K562 (cell line): ENCODE measurements at regions not wholly inside any gene's neighbourhood (a gene's known extent, or its start where the extent isn't known, plus 50 kb on each side); places are given as distances from the start of the nearest gene placed in this dataset.

Experiments used
- ATAC-seq: fragments of 200-7000 bp; cut with Tn5 transposase; 3 replicates; pipeline ENCODE4 v1.9.1; 2020; ENCODE audit warnings: moderate library complexity
- BruUV-seq: library from RNA; stranded (reverse); fragments of 400-500 nt; replicated peaks from 2 replicates; lab custom pipeline; 2021; lab: Mats Ljungman, UMichigan
- CTCF ChIA-PET: fragments of 300-600 bp; formaldehyde crosslinking; extraction: SDS; loops from one replicate; lab custom pipeline; 2021; ENCODE audit warnings: low intra/inter-chr PET ratio; lab: Yijun Ruan, JAX
- POLR2A ChIA-PET: fragments of 300-600, 350-650 bp; sonication (Branson Sonifier 250); formaldehyde crosslinking; extraction: SDS; loops from one replicate; lab custom pipeline; 2021; ENCODE audit warnings: antibody characterized with exemption, inconsistent platforms; lab: Yijun Ruan, JAX
- DNase-seq, 4 experiments: peaks; one replicate each; pipeline versions ENCODE4 v3.0.0 to v3.0.0-alpha.2; 2011 to 2018; ENCODE audit warnings: low spot score in 3 of 4, mixed read lengths in 3 of 4; ENCODE audit errors: extremely low read depth in 1 of 4
- FAIRE-seq: peaks from 2 replicates; lab custom pipeline; 2011; peaks lifted over from hg19 to GRCh38; lab: Jason Lieb, UNC
- H2AFZ ChIP-seq: 2 replicates; pipeline ENCODE4 v1.6.0; 2011; ENCODE audit warnings: low read depth, low read length, control low read depth, inconsistent platforms
- H3K27ac ChIP-seq: fragments of 200-600 bp; 3 replicates; pipeline ENCODE4 v1.8.0; 2011; ENCODE audit warnings: low read depth, mild to moderate bottlenecking, control low read depth, inconsistent platforms, low read length, moderate library complexity, mixed read lengths; ENCODE audit errors: extremely low read depth
- H3K27me3 ChIP-seq, 2 experiments: fragments of 300-600 bp in 1 of 2; 2 replicates in 1 of 2; 3 replicates in 1 of 2; pipeline versions ENCODE4 v1.6.0 to v1.8.0; 2011; ENCODE audit warnings: inconsistent platforms in 2 of 2, low read length in 2 of 2, mild to moderate bottlenecking in 1 of 2, mixed read lengths in 1 of 2, moderate library complexity in 1 of 2; ENCODE audit not compliant: control insufficient read depth in 2 of 2, insufficient read depth in 2 of 2
- H3K36me3 ChIP-seq: fragments of 300-600 bp; 3 replicates; pipeline ENCODE4 v1.8.0; 2011; ENCODE audit warnings: mild to moderate bottlenecking, low read length, inconsistent platforms; ENCODE audit not compliant: control insufficient read depth, insufficient read depth
- H3K4me1 ChIP-seq, 2 experiments: fragments of 200-600 bp in 1 of 2; replicated peaks in 1 of 2; 2 replicates in 1 of 2; 3 replicates in 1 of 2; pipeline versions ENCODE4 v1.5.1 to v1.8.0; 2011; ENCODE audit warnings: inconsistent platforms in 2 of 2, low read length in 2 of 2, mild to moderate bottlenecking in 1 of 2, mixed read lengths in 1 of 2, moderate library complexity in 1 of 2; ENCODE audit not compliant: control insufficient read depth in 2 of 2, insufficient read depth in 2 of 2
- H3K4me2 ChIP-seq: 2 replicates; pipeline ENCODE4 v1.6.1; 2011; ENCODE audit warnings: low read length, control low read depth, inconsistent platforms, mixed read lengths; ENCODE audit not compliant: insufficient read depth
- H3K4me3 ChIP-seq: fragments of 200-600 bp; sonication (generic), shearing (Covaris generic); 2 replicates; pipeline ENCODE4 v1.5.1; 2016; ENCODE audit warnings: control low read depth, inconsistent platforms
- H3K79me2 ChIP-seq: fragments of 200-600 bp; 3 replicates; pipeline ENCODE4 v1.8.0; 2011; ENCODE audit warnings: low read length, inconsistent platforms; ENCODE audit not compliant: control insufficient read depth, insufficient read depth
- H3K9ac ChIP-seq, 2 experiments: 2 replicates each; pipeline versions ENCODE4 v1.6.0 to v1.6.1; 2011; ENCODE audit warnings: low read depth in 2 of 2, low read length in 2 of 2, control low read depth in 1 of 2, inconsistent platforms in 1 of 2, mild to moderate bottlenecking in 1 of 2, mixed read lengths in 1 of 2; ENCODE audit not compliant: insufficient read depth in 1 of 2
- H3K9me1 ChIP-seq: one replicate; pipeline ENCODE4 v1.6.0; 2011; ENCODE audit warnings: inconsistent platforms, mild to moderate bottlenecking, low read length, moderate library complexity; ENCODE audit not compliant: control insufficient read depth, insufficient read depth
- H3K9me3 ChIP-seq: replicated peaks from 2 replicates; pipeline ENCODE4 v1.5.1; 2011; ENCODE audit warnings: low read depth, low read length, inconsistent platforms; ENCODE audit not compliant: control insufficient read depth, insufficient read depth
- H4K20me1 ChIP-seq: replicated peaks from 2 replicates; pipeline ENCODE4 v1.6.1; 2011; ENCODE audit warnings: low read length, inconsistent platforms, mixed read lengths; ENCODE audit not compliant: control insufficient read depth, insufficient read depth
- ETV1 ChIP-seq: fragments of 450-650 bp; conservative IDR thresholded peaks from 2 replicates; pipeline ENCODE4 v1.6.1; 2016; ENCODE audit warnings: missing genetic modification characterization, control low read depth, low read depth, missing compliant biosample characterization
- HNRNPL ChIP-seq: fragments of 200-400 bp; formaldehyde crosslinking; IDR thresholded peaks from 2 replicates; pipeline ENCODE4 v1.6.1; 2017; ENCODE audit warnings: low read depth, mild to moderate bottlenecking, low read length
- KAT8 ChIP-seq: fragments of 450-650 bp; IDR thresholded peaks from 2 replicates; pipeline ENCODE4 v1.6.1; 2016; ENCODE audit warnings: low read depth, mild to moderate bottlenecking
- MAFF ChIP-seq: IDR thresholded peaks from 2 replicates; pipeline ENCODE4 v1.6.1; 2012; ENCODE audit warnings: low read length, improper control_type of control experiment
- MAFG ChIP-seq: fragments of 450-650 bp; conservative IDR thresholded peaks from 2 replicates; pipeline ENCODE4 v1.6.1; 2016; ENCODE audit warnings: missing genetic modification characterization, missing compliant biosample characterization
- MAFK ChIP-seq: IDR thresholded peaks from 2 replicates; pipeline ENCODE4 v1.6.1; 2011; ENCODE audit warnings: low read length, improper control_type of control experiment
- MTA2 ChIP-seq: fragments of 450-650 bp; IDR thresholded peaks from 2 replicates; pipeline ENCODE4 v1.6.1; 2016; ENCODE audit warnings: low read depth
- PHB2 ChIP-seq: fragments of 450-650 bp; IDR thresholded peaks from 2 replicates; pipeline ENCODE4 v1.6.1; 2017; ENCODE audit warnings: low read depth
- POLR2B ChIP-seq: fragments of 450-650 bp; IDR thresholded peaks from 2 replicates; pipeline ENCODE4 v1.6.1; 2018; ENCODE audit warnings: low read depth; ENCODE audit not compliant: partially characterized antibody
- PTTG1 ChIP-seq: fragments of 450-650 bp; IDR thresholded peaks from 2 replicates; pipeline ENCODE4 v1.6.1; 2016; ENCODE audit warnings: low read depth, mild to moderate bottlenecking, missing genetic modification characterization, missing compliant biosample characterization
- SMAD3 ChIP-seq: fragments of 450-650 bp; formaldehyde crosslinking; conservative IDR thresholded peaks from 2 replicates; pipeline ENCODE4 v1.4.0; 2020; ENCODE audit warnings: mild to moderate bottlenecking
- ZFP36 ChIP-seq: fragments of 150-350 bp; IDR thresholded peaks from 2 replicates; pipeline ENCODE4 v1.6.1; 2018; ENCODE audit warnings: low read length, low read depth; ENCODE audit not compliant: partially characterized antibody
- ZNF316 ChIP-seq: fragments of 450-650 bp; IDR thresholded peaks from 2 replicates; pipeline ENCODE4 v1.6.1; 2016
- ZNF41 ChIP-seq: fragments of 250-450 bp; sonication (Bioruptor Pico); conservative IDR thresholded peaks from 2 replicates; pipeline ENCODE4 v1.4.0; 2020; ENCODE audit warnings: mild to moderate bottlenecking
- ZNF780A ChIP-seq: fragments of 250-450 bp; sonication (Bioruptor Pico); IDR thresholded peaks from 2 replicates; pipeline ENCODE4 v1.5.0; 2021; ENCODE audit warnings: mild to moderate bottlenecking
- WGBS: fragments of 100-300 bp; shearing (Covaris generic); methylation state at CpG from one replicate; pipeline ENCODE4 v1.1.6; 2016; ENCODE audit warnings: low coverage, mixed read lengths; ENCODE audit not compliant: insufficient coverage; ENCODE audit errors: missing lambda C conversion rate; 5-methylcytosine and 5-hydroxymethylcytosine counted together
- in situ Hi-C: fragments of 300-500 bp; cut with MboI; formaldehyde crosslinking; loops from 4 replicates; pipeline ENCODE4 v1.15.0; 2018; ENCODE audit warnings: inconsistent platforms, mixed read lengths
- intact Hi-C: fragments of 100-400 bp; cut with micrococcal nuclease; formaldehyde crosslinking; loops from 2 replicates; pipeline ENCODE4 v1.14.2; 2022
- TF ChIP-seq, protein P1 (sequence below), 3 experiments: fragments of 200-800 bp in 1 of 3; fragments of 250-450 bp in 1 of 3; fragments of 450-650 bp in 1 of 3; sonication (Bioruptor Pico) in 1 of 3; sonication (Bioruptor generic) in 1 of 3; formaldehyde crosslinking in 1 of 3; IDR thresholded peaks; 2 replicates each; pipeline versions ENCODE4 v1.6.1 to v1.8.0; 2016 to 2022; ENCODE audit warnings: mild to moderate bottlenecking in 2 of 3, missing genetic modification characterization in 2 of 3, missing compliant biosample characterization in 1 of 3, moderate library complexity in 1 of 3
- TF ChIP-seq, protein P2 (sequence below): fragments of 450-650 bp; IDR thresholded peaks from 2 replicates; pipeline ENCODE4 v1.7.1; 2018; ENCODE audit warnings: mild to moderate bottlenecking, low read depth; ENCODE audit not compliant: partially characterized antibody
- TF ChIP-seq, protein P3 (sequence below), 3 experiments: fragments of 200-800 bp in 1 of 3; sonication (Bioruptor generic) in 1 of 3; sonication (generic) in 1 of 3; formaldehyde crosslinking in 1 of 3; IDR thresholded peaks; 2 replicates each; pipeline versions ENCODE4 v1.6.1 to v1.8.0; 2016 to 2022; ENCODE audit warnings: mild to moderate bottlenecking in 2 of 3, missing compliant biosample characterization in 2 of 3, missing genetic modification characterization in 2 of 3, missing genetic modification reagents in 1 of 3

DNA sequence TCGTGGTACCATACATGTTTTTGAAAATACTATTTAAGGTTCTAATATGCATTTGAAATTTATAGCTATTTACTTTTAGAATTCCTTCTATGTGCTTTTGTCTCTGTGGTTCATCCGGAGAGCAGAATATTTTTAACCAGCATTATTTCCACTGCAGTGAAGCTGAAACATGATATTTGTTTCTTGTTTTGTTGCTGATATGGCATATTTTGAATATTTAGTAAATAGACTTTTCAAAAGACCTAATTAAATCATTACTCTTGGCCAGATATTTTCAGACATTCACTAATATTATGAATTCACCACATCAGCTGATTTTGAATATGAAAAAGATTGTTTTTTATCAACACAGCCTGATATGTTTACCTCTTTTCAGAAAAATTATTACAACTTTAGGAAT lies 87.0 kb downstream of the FAT4 start:
- Histone ChIP-seq H3K79me2 (no peaks in the 10 kb centered on the region), H3K9me3 (no peaks in the 10 kb centered on the region), H2AFZ (no peak overlapping the region), H3K4me2 (no peak overlapping the region), H3K9ac (no peak overlapping the region), H3K27ac (no peak overlapping the region), H3K27me3 (no peaks in the 10 kb centered on the region), H3K4me3 (no peak overlapping the region), H3K36me3 (no peaks in the 10 kb centered on the region), H3K4me1 (no peaks in the 10 kb centered on the region), H4K20me1 (no peaks in the 10 kb centered on the region), H3K9me1 (no peaks in the 10 kb centered on the region)
- POLR2A ChIA-PET = no interaction called here
- FAIRE-seq = no peak
- CTCF ChIA-PET = no interaction called here
- ATAC-seq = no peak
- no TSS peak for BruUV-seq
- 5% methylated on average over 2 of the region's 2 CpGs for WGBS
- intact Hi-C loops = no loop called here
- no peak for DNase-seq
- in situ Hi-C loops = no loop called here
- TF ChIP-seq POLR2B = no peak
- no peak for TF ChIP-seq ETV1 (tag)
- TF ChIP-seq SMAD3 (CRISPR knock-in tag) = no peak
- TF ChIP-seq ZNF316 = peak; percentile 76
- no peak for TF ChIP-seq ZNF780A (CRISPR knock-in tag)
- TF ChIP-seq MAFG (tag) = peak; percentile 36; the same call in 1 of the 2 replicates
- TF ChIP-seq HNRNPL = no peak
- no peak for TF ChIP-seq KAT8
- TF ChIP-seq MAFF = peak; percentile 23; the same call in 1 of the 2 replicates
- TF ChIP-seq, protein P1, sequence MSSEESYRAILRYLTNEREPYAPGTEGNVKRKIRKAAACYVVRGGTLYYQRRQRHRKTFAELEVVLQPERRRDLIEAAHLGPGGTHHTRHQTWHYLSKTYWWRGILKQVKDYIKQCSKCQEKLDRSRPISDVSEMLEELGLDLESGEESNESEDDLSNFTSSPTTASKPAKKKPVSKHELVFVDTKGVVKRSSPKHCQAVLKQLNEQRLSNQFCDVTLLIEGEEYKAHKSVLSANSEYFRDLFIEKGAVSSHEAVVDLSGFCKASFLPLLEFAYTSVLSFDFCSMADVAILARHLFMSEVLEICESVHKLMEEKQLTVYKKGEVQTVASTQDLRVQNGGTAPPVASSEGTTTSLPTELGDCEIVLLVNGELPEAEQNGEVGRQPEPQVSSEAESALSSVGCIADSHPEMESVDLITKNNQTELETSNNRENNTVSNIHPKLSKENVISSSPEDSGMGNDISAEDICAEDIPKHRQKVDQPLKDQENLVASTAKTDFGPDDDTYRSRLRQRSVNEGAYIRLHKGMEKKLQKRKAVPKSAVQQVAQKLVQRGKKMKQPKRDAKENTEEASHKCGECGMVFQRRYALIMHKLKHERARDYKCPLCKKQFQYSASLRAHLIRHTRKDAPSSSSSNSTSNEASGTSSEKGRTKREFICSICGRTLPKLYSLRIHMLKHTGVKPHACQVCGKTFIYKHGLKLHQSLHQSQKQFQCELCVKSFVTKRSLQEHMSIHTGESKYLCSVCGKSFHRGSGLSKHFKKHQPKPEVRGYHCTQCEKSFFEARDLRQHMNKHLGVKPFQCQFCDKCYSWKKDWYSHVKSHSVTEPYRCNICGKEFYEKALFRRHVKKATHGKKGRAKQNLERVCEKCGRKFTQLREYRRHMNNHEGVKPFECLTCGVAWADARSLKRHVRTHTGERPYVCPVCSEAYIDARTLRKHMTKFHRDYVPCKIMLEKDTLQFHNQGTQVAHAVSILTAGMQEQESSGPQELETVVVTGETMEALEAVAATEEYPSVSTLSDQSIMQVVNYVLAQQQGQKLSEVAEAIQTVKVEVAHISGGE (CRISPR knock-in tag; IDR thresholded peaks at IDR 0.05) = no peak
- no peak for TF ChIP-seq ZFP36
- TF ChIP-seq, protein P2, sequence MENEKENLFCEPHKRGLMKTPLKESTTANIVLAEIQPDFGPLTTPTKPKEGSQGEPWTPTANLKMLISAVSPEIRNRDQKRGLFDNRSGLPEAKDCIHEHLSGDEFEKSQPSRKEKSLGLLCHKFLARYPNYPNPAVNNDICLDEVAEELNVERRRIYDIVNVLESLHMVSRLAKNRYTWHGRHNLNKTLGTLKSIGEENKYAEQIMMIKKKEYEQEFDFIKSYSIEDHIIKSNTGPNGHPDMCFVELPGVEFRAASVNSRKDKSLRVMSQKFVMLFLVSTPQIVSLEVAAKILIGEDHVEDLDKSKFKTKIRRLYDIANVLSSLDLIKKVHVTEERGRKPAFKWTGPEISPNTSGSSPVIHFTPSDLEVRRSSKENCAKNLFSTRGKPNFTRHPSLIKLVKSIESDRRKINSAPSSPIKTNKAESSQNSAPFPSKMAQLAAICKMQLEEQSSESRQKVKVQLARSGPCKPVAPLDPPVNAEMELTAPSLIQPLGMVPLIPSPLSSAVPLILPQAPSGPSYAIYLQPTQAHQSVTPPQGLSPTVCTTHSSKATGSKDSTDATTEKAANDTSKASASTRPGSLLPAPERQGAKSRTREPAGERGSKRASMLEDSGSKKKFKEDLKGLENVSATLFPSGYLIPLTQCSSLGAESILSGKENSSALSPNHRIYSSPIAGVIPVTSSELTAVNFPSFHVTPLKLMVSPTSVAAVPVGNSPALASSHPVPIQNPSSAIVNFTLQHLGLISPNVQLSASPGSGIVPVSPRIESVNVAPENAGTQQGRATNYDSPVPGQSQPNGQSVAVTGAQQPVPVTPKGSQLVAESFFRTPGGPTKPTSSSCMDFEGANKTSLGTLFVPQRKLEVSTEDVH = no peak
- no peak for TF ChIP-seq PHB2
- no peak for TF ChIP-seq ZNF41
- no peak for TF ChIP-seq PTTG1 (tag)
- peak; percentile 34; the same call in 1 of the 2 replicates for TF ChIP-seq MAFK
- TF ChIP-seq, protein P3, sequence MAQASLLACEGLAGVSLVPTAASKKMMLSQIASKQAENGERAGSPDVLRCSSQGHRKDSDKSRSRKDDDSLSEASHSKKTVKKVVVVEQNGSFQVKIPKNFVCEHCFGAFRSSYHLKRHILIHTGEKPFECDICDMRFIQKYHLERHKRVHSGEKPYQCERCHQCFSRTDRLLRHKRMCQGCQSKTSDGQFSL (CRISPR knock-in tag; IDR thresholded peaks at IDR 0.05) = no peak
- TF ChIP-seq, protein P3 (tag; IDR thresholded peaks at IDR 0.05) = no peak
- TF ChIP-seq MTA2 = no peak
